ENCODE measurements at regions not wholly inside any gene's neighbourhood (a gene's known extent, or its start where the extent isn't known, plus 50 kb on each side); places are given as distances from the start of the nearest gene placed in this dataset.

DNA sequence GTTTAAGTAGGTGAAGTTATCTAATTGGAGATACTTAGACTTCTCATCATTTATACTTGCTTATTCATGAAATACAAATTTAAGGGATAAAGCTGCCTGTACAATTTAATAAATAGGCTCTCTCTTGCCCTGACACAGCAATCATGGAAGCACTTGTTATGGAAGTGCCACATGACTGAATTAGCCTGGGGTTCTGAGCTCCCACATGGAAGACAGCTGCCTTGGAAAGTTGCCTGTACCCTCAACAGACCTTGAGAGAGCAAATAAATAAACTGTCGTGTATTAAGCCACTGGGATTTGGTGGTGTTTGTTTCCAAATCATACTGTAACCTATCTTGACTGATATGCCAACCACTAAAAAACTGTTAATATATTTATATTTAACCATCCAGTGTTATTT is 87.0 kb upstream of the RSPO3 start (continued):
- TF ChIP-seq LARP7 (IDR thresholded peaks at IDR 0.05) (no peak), ZZZ3 (IDR thresholded peaks at IDR 0.05; ENCODE audit: control insufficient read depth, insufficient read length, low read depth) (no peak), CBFB (IDR thresholded peaks at IDR 0.05; ENCODE audit: low read depth) (no peak), POLR2AphosphoS5 (IDR thresholded peaks at IDR 0.05; ENCODE audit: low read length) (no peak)
- TF ChIP-seq, protein P1, sequence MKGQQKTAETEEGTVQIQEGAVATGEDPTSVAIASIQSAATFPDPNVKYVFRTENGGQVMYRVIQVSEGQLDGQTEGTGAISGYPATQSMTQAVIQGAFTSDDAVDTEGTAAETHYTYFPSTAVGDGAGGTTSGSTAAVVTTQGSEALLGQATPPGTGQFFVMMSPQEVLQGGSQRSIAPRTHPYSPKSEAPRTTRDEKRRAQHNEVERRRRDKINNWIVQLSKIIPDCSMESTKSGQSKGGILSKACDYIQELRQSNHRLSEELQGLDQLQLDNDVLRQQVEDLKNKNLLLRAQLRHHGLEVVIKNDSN (IDR thresholded peaks at IDR 0.05; ENCODE audit: borderline replicate concordance, extremely low read length, insufficient read depth, low read depth, low read length), result no peak
- TF ChIP-seq, protein P2, sequence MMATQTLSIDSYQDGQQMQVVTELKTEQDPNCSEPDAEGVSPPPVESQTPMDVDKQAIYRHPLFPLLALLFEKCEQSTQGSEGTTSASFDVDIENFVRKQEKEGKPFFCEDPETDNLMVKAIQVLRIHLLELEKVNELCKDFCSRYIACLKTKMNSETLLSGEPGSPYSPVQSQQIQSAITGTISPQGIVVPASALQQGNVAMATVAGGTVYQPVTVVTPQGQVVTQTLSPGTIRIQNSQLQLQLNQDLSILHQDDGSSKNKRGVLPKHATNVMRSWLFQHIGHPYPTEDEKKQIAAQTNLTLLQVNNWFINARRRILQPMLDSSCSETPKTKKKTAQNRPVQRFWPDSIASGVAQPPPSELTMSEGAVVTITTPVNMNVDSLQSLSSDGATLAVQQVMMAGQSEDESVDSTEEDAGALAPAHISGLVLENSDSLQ (IDR thresholded peaks at IDR 0.05), result no peak

DNA sequence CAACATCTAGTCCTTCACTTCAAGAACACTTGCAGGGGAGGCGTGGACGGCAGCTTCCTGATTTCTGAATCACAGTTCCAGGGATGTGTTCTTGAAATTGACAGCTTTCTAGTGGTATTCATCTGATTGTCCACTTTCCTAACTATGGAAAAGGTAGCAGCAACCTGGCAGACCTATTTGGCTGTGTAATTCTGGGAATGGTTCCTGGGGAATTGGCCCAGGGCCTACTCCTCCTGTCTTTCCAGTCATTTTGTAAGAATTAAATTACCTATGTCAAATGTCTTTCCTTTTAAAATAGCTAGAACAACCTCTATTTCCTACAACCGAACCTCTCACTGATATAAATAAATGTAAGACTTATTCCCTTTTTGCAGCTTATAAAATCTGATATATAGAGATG is 85.5 kb upstream of the RSPO3 start:
- Histone ChIP-seq H3K79me2 (ENCODE audit: control insufficient read depth, insufficient read depth, low read length) (no peaks in the 10 kb centered on the region), H3K9ac (ENCODE audit: control insufficient read depth, insufficient read depth, low read length) (no peak overlapping the region), H2AFZ (ENCODE audit: control insufficient read depth, low read depth, low read length) (no peak overlapping the region), H3K36me3 (ENCODE audit: control insufficient read depth in 2 of 2, insufficient read depth in 2 of 2, low read length in 1 of 2) (no peaks in the 10 kb centered on the region), H4K20me1 (ENCODE audit: control insufficient read depth, insufficient read depth) (no peaks in the 10 kb centered on the region), H3K27ac (ENCODE audit: control insufficient read depth, insufficient read depth) (no peak overlapping the region), H3K4me2 (ENCODE audit: control insufficient read depth, insufficient read depth) (no peak overlapping the region), H3K27me3 (replicated peaks in 1 of 2; ENCODE audit: control insufficient read depth in 2 of 2, insufficient read depth in 2 of 2, low read length in 1 of 2) (no peaks in the 10 kb centered on the region), H3K9me3 (replicated peaks; ENCODE audit: control insufficient read depth, insufficient read depth, low read length) (no peaks in the 10 kb centered on the region), H3K4me1 (ENCODE audit: control insufficient read depth, insufficient read depth, low read length) (no peaks in the 10 kb centered on the region), H3K4me3 (no peak overlapping the region)
- intact Hi-C loops (cut with micrococcal nuclease; ENCODE audit: unreplicated experiment) (no loop called here), in situ Hi-C loops (cut with MboI) (no loop called here)
- ChIA-PET RAD21 (ENCODE audit: unreplicated experiment) (no interaction called here), POLR2A (no interaction called here), CTCF (no interaction called here), SMC1A (ENCODE audit: uncharacterized antibody, unreplicated experiment) (no interaction called here)
- DNase-seq (ENCODE audit: low read depth, low spot score) (no peak), ATAC-seq (no peak), FAIRE-seq (no peak)
- WGBS (ENCODE audit: insufficient coverage, insufficient replicate concordance, low lambda C conversion rate, missing lambda C conversion rate), result 41% methylated on average over 3 of the region's 3 CpGs
- no TSS peak for BruUV-seq (replicated peaks)
- no peak for TF ChIP-seq STAT3 (IDR thresholded peaks at IDR 0.05; ENCODE audit: low read depth, low read length)
- no peak for TF ChIP-seq NRF1 (conservative IDR thresholded peaks at IDR 0.05; ENCODE audit: low read depth, low read length)
- TF ChIP-seq YY1 (IDR thresholded peaks at IDR 0.05; ENCODE audit: low read depth, low read length), result no peak
- TF ChIP-seq, protein P3, sequence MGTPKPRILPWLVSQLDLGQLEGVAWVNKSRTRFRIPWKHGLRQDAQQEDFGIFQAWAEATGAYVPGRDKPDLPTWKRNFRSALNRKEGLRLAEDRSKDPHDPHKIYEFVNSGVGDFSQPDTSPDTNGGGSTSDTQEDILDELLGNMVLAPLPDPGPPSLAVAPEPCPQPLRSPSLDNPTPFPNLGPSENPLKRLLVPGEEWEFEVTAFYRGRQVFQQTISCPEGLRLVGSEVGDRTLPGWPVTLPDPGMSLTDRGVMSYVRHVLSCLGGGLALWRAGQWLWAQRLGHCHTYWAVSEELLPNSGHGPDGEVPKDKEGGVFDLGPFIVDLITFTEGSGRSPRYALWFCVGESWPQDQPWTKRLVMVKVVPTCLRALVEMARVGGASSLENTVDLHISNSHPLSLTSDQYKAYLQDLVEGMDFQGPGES (IDR thresholded peaks at IDR 0.05), result no peak
- TF ChIP-seq, protein P4, sequence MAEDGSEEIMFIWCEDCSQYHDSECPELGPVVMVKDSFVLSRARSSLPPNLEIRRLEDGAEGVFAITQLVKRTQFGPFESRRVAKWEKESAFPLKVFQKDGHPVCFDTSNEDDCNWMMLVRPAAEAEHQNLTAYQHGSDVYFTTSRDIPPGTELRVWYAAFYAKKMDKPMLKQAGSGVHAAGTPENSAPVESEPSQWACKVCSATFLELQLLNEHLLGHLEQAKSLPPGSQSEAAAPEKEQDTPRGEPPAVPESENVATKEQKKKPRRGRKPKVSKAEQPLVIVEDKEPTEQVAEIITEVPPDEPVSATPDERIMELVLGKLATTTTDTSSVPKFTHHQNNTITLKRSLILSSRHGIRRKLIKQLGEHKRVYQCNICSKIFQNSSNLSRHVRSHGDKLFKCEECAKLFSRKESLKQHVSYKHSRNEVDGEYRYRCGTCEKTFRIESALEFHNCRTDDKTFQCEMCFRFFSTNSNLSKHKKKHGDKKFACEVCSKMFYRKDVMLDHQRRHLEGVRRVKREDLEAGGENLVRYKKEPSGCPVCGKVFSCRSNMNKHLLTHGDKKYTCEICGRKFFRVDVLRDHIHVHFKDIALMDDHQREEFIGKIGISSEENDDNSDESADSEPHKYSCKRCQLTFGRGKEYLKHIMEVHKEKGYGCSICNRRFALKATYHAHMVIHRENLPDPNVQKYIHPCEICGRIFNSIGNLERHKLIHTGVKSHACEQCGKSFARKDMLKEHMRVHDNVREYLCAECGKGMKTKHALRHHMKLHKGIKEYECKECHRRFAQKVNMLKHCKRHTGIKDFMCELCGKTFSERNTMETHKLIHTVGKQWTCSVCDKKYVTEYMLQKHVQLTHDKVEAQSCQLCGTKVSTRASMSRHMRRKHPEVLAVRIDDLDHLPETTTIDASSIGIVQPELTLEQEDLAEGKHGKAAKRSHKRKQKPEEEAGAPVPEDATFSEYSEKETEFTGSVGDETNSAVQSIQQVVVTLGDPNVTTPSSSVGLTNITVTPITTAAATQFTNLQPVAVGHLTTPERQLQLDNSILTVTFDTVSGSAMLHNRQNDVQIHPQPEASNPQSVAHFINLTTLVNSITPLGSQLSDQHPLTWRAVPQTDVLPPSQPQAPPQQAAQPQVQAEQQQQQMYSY (CRISPR knock-in tag; IDR thresholded peaks at IDR 0.05), result no peak
- TF ChIP-seq, protein P1 (IDR thresholded peaks at IDR 0.05; ENCODE audit: borderline replicate concordance, extremely low read length, insufficient read depth, low read depth, low read length), result no peak
- TF ChIP-seq PAX8 (IDR thresholded peaks at IDR 0.05), result no peak
- TF ChIP-seq YBX1 (IDR thresholded peaks at IDR 0.05), result no peak
- no peak for TF ChIP-seq POLR2A (IDR thresholded peaks at IDR 0.05; ENCODE audit: low read depth, low read length)
- TF ChIP-seq CBX3 (IDR thresholded peaks at IDR 0.05; ENCODE audit: borderline replicate concordance, low read depth), result no peak
- no peak for TF ChIP-seq EP300 (IDR thresholded peaks at IDR 0.05; ENCODE audit: borderline replicate concordance in 1 of 2, control insufficient read depth in 1 of 2, low read depth in 2 of 2, low read length in 2 of 2)
- TF ChIP-seq CREB1 (IDR thresholded peaks at IDR 0.05; ENCODE audit: low read depth), result no peak

Data from GM12878 (cell line).